ENCODE measurements at regions not wholly inside any gene's neighbourhood (a gene's known extent, or its start where the extent isn't known, plus 50 kb on each side); places are given as distances from the start of the nearest gene placed in this dataset.

- DNase-seq (ENCODE audit: low spot score): no peak
Measured at GRCh38 chr9:84129529-84129928, 148.9 kb downstream of the RMI1 start.

GRCh38 chr9:84136119-84136868 lies 155.7 kb downstream of the RMI1 start:
- DNase-seq (ENCODE audit: low spot score): no peak

- no peak for DNase-seq (ENCODE audit: low spot score)
Measured at GRCh38 chr9:84137968-84138367, 157.4 kb downstream of the RMI1 start.

GRCh38 chr9:84138541-84138940 lies 157.9 kb downstream of the RMI1 start:
- DNase-seq (ENCODE audit: low spot score): no peak

GRCh38 chr9:84139296-84140070 lies 158.9 kb downstream of the RMI1 start:
- no peak for DNase-seq (ENCODE audit: low spot score)

GRCh38 chr9:84140535-84141101 lies 160.0 kb downstream of the RMI1 start:
- DNase-seq (ENCODE audit: low spot score): no peak

GRCh38 chr9:84141741-84142370 lies 161.3 kb downstream of the RMI1 start:
- no peak for DNase-seq (ENCODE audit: low spot score)

GRCh38 chr9:84145031-84145430 lies 164.4 kb downstream of the RMI1 start:
- DNase-seq (ENCODE audit: low spot score): no peak

GRCh38 chr9:84145780-84146179 lies 165.2 kb downstream of the RMI1 start:
- DNase-seq (ENCODE audit: low spot score): no peak

- DNase-seq (ENCODE audit: low spot score): no peak
Measured at GRCh38 chr9:84146893-84147710, 166.5 kb downstream of the RMI1 start.

- no peak for DNase-seq (ENCODE audit: low spot score)
Measured at GRCh38 chr9:84151236-84151635, 170.6 kb downstream of the RMI1 start.

- no peak for DNase-seq (ENCODE audit: low spot score)
Measured at GRCh38 chr9:84151640-84152039, 171.0 kb downstream of the RMI1 start.

GRCh38 chr9:84152204-84152603 lies 171.6 kb downstream of the RMI1 start:
- DNase-seq (ENCODE audit: low spot score): no peak

GRCh38 chr9:84153885-84154284 lies 173.3 kb downstream of the RMI1 start:
- no peak for DNase-seq (ENCODE audit: low spot score)

- DNase-seq (ENCODE audit: low spot score): no peak
Measured at GRCh38 chr9:84154320-84154719, 173.7 kb downstream of the RMI1 start.

- DNase-seq (ENCODE audit: low spot score): no peak
Measured at GRCh38 chr9:84163052-84163650, 177.4 kb downstream of the SLC28A3 start.

- no peak for DNase-seq (ENCODE audit: low spot score)
Measured at GRCh38 chr9:84166891-84167290, 173.7 kb downstream of the SLC28A3 start.

GRCh38 chr9:84169240-84169639 lies 171.3 kb downstream of the SLC28A3 start:
- DNase-seq (ENCODE audit: low spot score): no peak

GRCh38 chr9:84170521-84171141 lies 169.9 kb downstream of the SLC28A3 start:
- DNase-seq (ENCODE audit: low spot score): no peak

- DNase-seq (ENCODE audit: low spot score): no peak
Measured at GRCh38 chr9:84173961-84174360, 166.6 kb downstream of the SLC28A3 start.

GRCh38 chr9:84174486-84174885 lies 166.1 kb downstream of the SLC28A3 start:
- no peak for DNase-seq (ENCODE audit: low spot score)
